Choroid plexus epithelial cell (primary cell): ENCODE measurements at regions not wholly inside any gene's neighbourhood (a gene's known extent, or its start where the extent isn't known, plus 50 kb on each side); places are given as distances from the start of the nearest gene placed in this dataset.

Source experiments
- DNase-seq: peaks from one replicate; pipeline ENCODE4 v3.0.0-alpha.2; 2010; ENCODE audit warnings: low read depth
- H3K4me3 ChIP-seq: 2 replicates; pipeline ENCODE4 v1.5.1; 2011; ENCODE audit warnings: low read depth, mild to moderate bottlenecking, control low read depth, low read length, moderate library complexity
- TF ChIP-seq, protein P1 (sequence below): conservative IDR thresholded peaks from 2 replicates; pipeline ENCODE4 v1.5.1; 2011; ENCODE audit warnings: low read depth, mild to moderate bottlenecking, control low read depth, inconsistent platforms, low read length, moderate library complexity

DNA sequence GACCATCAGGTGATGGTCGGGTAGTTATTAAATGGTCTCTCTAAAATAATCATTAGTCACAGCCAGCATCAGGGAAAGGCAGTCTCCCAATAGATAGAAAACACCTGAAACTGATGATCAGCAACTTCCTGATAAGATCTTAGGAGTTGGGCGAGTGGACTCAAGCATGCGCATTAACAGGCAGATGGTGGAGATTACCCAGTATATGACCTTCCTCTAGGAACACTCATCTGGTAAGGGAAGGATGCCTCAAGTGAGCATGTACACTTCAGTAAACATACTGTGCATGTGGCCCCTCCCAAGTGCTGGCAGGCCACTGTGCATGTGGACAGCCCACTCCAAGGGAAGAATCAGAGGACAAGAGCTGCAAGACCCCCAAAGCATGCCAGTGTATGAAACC is 105.9 kb downstream of the ABCC12 start:
- no peak for DNase-seq

DNA sequence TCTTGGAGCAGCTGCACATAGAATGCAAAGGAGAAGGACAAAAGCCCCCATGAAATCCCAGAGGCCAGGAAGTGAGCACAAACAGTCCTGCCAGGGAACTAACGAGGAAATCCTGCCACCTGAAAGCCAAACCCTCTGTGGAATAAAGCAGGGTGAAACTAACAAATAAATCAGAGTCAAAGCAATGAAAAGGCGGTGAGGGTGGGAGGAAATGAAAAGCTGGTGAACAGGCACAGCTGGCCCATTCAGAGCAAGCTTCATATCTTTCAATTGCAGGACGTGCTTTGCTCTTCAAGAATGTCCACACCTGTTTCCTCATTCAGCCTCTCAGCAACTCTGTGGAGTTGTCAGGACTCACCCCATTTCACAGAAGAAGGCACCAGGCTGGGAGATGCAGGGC is 108.1 kb downstream of the ABCC12 start:
- TF ChIP-seq, protein P1, sequence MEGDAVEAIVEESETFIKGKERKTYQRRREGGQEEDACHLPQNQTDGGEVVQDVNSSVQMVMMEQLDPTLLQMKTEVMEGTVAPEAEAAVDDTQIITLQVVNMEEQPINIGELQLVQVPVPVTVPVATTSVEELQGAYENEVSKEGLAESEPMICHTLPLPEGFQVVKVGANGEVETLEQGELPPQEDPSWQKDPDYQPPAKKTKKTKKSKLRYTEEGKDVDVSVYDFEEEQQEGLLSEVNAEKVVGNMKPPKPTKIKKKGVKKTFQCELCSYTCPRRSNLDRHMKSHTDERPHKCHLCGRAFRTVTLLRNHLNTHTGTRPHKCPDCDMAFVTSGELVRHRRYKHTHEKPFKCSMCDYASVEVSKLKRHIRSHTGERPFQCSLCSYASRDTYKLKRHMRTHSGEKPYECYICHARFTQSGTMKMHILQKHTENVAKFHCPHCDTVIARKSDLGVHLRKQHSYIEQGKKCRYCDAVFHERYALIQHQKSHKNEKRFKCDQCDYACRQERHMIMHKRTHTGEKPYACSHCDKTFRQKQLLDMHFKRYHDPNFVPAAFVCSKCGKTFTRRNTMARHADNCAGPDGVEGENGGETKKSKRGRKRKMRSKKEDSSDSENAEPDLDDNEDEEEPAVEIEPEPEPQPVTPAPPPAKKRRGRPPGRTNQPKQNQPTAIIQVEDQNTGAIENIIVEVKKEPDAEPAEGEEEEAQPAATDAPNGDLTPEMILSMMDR = no peak
- DNase-seq = no peak
- no peak overlapping the region for H3K4me3 ChIP-seq

More for the DNA sequence above, 105.9 kb downstream of the ABCC12 start:
- no peak overlapping the region for H3K4me3 ChIP-seq
- TF ChIP-seq, protein P1 = no peak

- TF ChIP-seq, protein P1 = no peak
- DNase-seq = no peak
Observed at GRCh38 chr16:48047241-48047640, 108.6 kb downstream of the ABCC12 start.

DNA sequence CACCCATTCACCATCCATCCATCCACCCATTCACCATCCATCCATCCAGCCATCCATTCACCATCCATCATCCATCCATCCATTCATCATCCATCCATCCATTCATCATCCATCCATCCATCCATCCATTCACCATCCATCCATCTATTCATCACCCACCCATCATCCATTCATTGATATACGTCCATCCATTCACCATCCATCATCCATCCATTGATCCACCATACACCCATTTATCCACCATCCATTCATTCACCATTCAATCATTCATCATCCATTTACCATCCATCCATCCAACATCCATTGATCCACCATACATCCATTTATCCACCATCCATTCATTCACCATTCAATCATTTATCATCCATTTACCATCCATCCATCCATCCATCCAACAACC is 111.7 kb downstream of the ABCC12 start:
- H3K4me3 ChIP-seq = no peak overlapping the region
- DNase-seq = no peak
- TF ChIP-seq, protein P1 = no peak

More at GRCh38 chr16:48047241-48047640, 108.6 kb downstream of the ABCC12 start:
- no peak overlapping the region for H3K4me3 ChIP-seq

DNA sequence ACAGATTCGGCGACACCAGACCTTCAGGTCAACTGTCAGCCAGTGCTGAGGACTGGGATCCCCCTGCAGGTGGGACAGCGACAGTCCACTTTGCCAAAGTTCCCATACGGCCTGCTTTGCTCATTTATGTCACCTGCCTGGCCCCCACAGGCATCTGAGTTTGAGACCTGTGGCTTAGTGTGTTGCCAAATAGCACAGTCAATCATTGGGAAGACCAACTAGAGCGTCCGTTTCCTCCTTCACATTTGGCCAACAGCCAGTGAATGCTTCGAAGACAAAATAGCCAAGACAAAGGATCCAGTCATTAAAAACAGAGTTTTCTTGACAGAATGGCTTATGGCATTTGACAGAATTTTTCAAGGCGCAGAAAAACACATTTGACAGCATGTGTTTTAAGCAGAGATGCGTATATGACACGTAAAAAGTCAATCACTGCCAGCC is 113.8 kb downstream of the ABCC12 start:
- H3K4me3 ChIP-seq = no peak overlapping the region
- no peak for DNase-seq
- TF ChIP-seq, protein P1 = no peak

- DNase-seq = no peak
Observed at GRCh38 chr16:48035142-48035541, 120.7 kb downstream of the ABCC12 start.

GRCh38 chr16:48030926-48031325 is 124.9 kb downstream of the ABCC12 start:
- TF ChIP-seq, protein P1 = no peak
- no peak for DNase-seq
- H3K4me3 ChIP-seq = no peak overlapping the region

More at GRCh38 chr16:48035142-48035541, 120.7 kb downstream of the ABCC12 start:
- H3K4me3 ChIP-seq = no peak overlapping the region
- TF ChIP-seq, protein P1 = no peak
